ENCODE measurements at regions not wholly inside any gene's neighbourhood (a gene's known extent, or its start where the extent isn't known, plus 50 kb on each side); places are given as distances from the start of the nearest gene placed in this dataset.

GRCh38 chr15:67977414-67978089 is 76.6 kb upstream of the PIAS1 start:
- Histone ChIP-seq H3K36me3 (no peaks in the 10 kb centered on the region), H3K4me1 (no peaks in the 10 kb centered on the region), H3K4me3 (no peak overlapping the region), H3K27ac (no peak overlapping the region), H3K27me3 (no peaks in the 10 kb centered on the region), H3K9me3 (no peaks in the 10 kb centered on the region)
- no peak for DNase-seq
- no peak for TF ChIP-seq CTCF (IDR thresholded peaks at IDR 0.05)
- intact Hi-C loops (cut with DNase I; ENCODE audit: low total_unique reads), result no loop called here

- no peak for TF ChIP-seq CTCF (IDR thresholded peaks at IDR 0.05)
- Histone ChIP-seq H3K27ac (no peak overlapping the region), H3K4me3 (no peak overlapping the region), H3K27me3 (no peaks in the 10 kb centered on the region), H3K36me3 (no peaks in the 10 kb centered on the region), H3K4me1 (no peaks in the 10 kb centered on the region), H3K9me3 (no peaks in the 10 kb centered on the region)
- no peak for DNase-seq
- intact Hi-C loops (cut with DNase I; ENCODE audit: low total_unique reads), result no loop called here
Measured at GRCh38 chr15:67979281-67979680, 74.8 kb upstream of the PIAS1 start.

GRCh38 chr15:67980171-67980570 is 73.9 kb upstream of the PIAS1 start:
- no peaks in the 10 kb centered on the region for H3K9me3 ChIP-seq
- H3K27ac ChIP-seq, result no peak overlapping the region
- TF ChIP-seq CTCF (IDR thresholded peaks at IDR 0.05), result no peak
- no peaks in the 10 kb centered on the region for H3K27me3 ChIP-seq
- no peaks in the 10 kb centered on the region for H3K4me1 ChIP-seq
- H3K36me3 ChIP-seq, result no peaks in the 10 kb centered on the region
- no peak overlapping the region for H3K4me3 ChIP-seq
- intact Hi-C loops (cut with DNase I; ENCODE audit: low total_unique reads), result no loop called here
- DNase-seq, result no peak

- TF ChIP-seq CTCF (IDR thresholded peaks at IDR 0.05), result no peak
- Histone ChIP-seq H3K9me3 (no peaks in the 10 kb centered on the region), H3K4me1 (no peaks in the 10 kb centered on the region), H3K27ac (no peak overlapping the region), H3K4me3 (no peak overlapping the region), H3K27me3 (no peaks in the 10 kb centered on the region), H3K36me3 (no peaks in the 10 kb centered on the region)
- intact Hi-C loops (cut with DNase I; ENCODE audit: low total_unique reads), result no loop called here
- DNase-seq, result no peak
Measured at GRCh38 chr15:67980773-67981685, 73.1 kb upstream of the PIAS1 start.

- no peaks in the 10 kb centered on the region for H3K9me3 ChIP-seq
- no peak for TF ChIP-seq CTCF (IDR thresholded peaks at IDR 0.05)
- H3K4me3 ChIP-seq, result no peak overlapping the region
- intact Hi-C loops (cut with DNase I; ENCODE audit: low total_unique reads), result no loop called here
- no peak overlapping the region for H3K27ac ChIP-seq
- no peak for DNase-seq
- no peaks in the 10 kb centered on the region for H3K4me1 ChIP-seq
- no peaks in the 10 kb centered on the region for H3K36me3 ChIP-seq
- no peaks in the 10 kb centered on the region for H3K27me3 ChIP-seq
Measured at GRCh38 chr15:67981848-67982247, 72.3 kb upstream of the PIAS1 start.

Data from tibial artery (tissue), 4 donors.